ENCODE measurements at regions not wholly inside any gene's neighbourhood (a gene's known extent, or its start where the extent isn't known, plus 50 kb on each side); places are given as distances from the start of the nearest gene placed in this dataset.

DNA sequence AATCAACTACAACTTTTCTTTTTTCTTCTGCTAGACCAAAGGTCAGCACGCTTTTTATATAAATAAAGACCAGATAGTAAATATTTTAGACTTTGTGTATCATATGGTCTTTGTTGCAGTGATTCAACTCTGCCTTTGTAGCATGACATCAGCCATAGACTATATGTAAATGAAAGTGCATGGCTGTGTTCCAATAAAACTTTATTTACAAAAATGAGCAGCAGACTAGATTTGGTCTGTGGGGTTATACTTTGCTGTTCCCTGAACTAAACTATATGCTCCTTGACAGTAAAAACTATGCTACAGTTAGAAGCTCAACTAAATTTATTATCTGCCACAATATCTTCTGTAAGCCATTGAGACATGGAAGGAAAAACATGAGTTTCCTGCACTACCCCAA is 100.0 kb downstream of the RNASEH2B start:
- Histone ChIP-seq H3K4me1 (no peaks in the 10 kb centered on the region), H3K27ac (no peak overlapping the region), H3K9me3 (peaks cover 0 to 17% (median 7%) of the 10 kb centered on the region in 11 donors), H3K4me3 (no peak overlapping the region), H3K36me3 (no peaks in the 10 kb centered on the region), H3K27me3 (peaks cover 0 to 5% (median 0%) of the 10 kb centered on the region in 7 donors)
- DNase-seq (no peak), ATAC-seq (no peak)
- 95 to 97% methylated on average over 1 of the region's 1 CpG for WGBS, 2 donors
- TF ChIP-seq, protein P1, sequence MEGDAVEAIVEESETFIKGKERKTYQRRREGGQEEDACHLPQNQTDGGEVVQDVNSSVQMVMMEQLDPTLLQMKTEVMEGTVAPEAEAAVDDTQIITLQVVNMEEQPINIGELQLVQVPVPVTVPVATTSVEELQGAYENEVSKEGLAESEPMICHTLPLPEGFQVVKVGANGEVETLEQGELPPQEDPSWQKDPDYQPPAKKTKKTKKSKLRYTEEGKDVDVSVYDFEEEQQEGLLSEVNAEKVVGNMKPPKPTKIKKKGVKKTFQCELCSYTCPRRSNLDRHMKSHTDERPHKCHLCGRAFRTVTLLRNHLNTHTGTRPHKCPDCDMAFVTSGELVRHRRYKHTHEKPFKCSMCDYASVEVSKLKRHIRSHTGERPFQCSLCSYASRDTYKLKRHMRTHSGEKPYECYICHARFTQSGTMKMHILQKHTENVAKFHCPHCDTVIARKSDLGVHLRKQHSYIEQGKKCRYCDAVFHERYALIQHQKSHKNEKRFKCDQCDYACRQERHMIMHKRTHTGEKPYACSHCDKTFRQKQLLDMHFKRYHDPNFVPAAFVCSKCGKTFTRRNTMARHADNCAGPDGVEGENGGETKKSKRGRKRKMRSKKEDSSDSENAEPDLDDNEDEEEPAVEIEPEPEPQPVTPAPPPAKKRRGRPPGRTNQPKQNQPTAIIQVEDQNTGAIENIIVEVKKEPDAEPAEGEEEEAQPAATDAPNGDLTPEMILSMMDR (IDR thresholded peaks at IDR 0.05), result no peak
- intact Hi-C loops (cut with DNase I), result no loop called here

DNA sequence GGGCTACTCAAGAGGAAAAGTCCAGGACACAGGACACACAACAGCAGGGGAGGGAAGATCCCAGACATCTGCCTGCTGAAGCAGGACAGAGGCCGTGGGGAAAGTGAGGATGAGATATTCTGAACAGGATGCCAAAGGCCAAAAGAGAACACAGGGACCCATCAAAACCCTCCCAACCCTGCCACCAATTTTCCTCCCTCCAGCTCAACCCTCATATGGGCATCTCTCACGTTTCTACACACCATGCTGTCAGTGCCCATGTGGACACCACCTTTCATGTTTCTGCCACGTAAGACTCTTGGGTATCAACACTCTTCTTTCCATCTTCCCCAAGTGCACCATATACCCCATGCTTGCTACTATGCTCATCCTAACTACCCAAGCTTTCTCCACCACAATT is 97.6 kb downstream of the RNASEH2B start:
- Histone ChIP-seq H3K36me3 (no peaks in the 10 kb centered on the region), H3K4me1 (no peaks in the 10 kb centered on the region), H3K27ac (no peak overlapping the region), H3K9me3 (peaks cover 0 to 3% (median 0%) of the 10 kb centered on the region in 11 donors), H3K4me3 (no peak overlapping the region), H3K27me3 (peaks cover 0 to 9% (median 0%) of the 10 kb centered on the region in 7 donors)
- 90% methylated on average over 3 of the region's 3 CpGs for WGBS, 2 donors
- ATAC-seq (no peak), DNase-seq (no peak)
- intact Hi-C loops (cut with DNase I), result no loop called here
- TF ChIP-seq, protein P1 (IDR thresholded peaks at IDR 0.05), result no peak

DNA sequence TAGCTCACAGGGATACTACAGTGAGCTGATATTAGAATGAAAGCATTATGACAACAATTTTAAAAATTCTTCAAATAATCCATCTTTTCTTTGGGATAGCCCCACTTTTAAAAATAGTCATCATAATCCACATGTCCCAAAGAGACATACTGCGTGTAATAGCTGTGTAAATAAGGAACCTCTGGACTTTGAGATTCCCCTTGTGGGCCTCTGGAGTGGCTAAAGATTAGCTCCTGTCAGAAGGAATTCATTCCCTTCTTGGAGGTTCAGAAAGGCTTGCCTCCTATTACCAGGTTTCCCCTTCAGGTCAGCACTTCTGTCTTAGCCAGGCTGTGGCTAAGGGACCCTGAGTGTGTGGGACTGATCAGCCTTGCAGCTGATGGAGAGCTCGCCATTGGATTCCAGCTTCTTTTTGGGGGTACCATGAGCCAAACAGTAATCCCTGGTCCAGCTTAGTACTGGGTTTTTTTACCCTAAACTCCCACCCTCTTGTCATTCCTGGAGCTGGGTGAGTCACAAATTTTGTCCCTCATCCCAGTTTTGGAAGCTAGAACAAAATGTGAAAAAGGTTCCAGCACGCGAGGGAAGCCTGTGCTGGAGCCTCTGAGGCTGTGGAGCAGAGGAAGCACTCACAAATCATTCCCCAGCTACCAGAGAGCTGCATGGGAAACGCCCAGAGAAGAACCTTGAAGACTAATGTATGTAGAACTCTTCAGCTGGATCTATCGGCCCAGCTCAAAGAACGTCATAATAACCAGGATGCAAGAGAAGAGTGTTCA is 96.7 kb downstream of the RNASEH2B start:
- no peaks in the 10 kb centered on the region for H3K36me3 ChIP-seq
- no peaks in the 10 kb centered on the region for H3K9me3 ChIP-seq
- peak overlapping the region in 1 of 10 donors; percentile 17 for H3K27ac ChIP-seq
- peaks cover 0 to 9% (median 0%) of the 10 kb centered on the region in 7 donors for H3K27me3 ChIP-seq
- DNase-seq (no peak), ATAC-seq (peak in 3 of 8 donors; percentile 34 to 69 (median 54))
- intact Hi-C loops (cut with DNase I), result no loop called here
- no peaks in the 10 kb centered on the region for H3K4me1 ChIP-seq
- TF ChIP-seq, protein P1 (IDR thresholded peaks at IDR 0.05), result no peak
- H3K4me3 ChIP-seq, result no peak overlapping the region
- 69 to 77% methylated on average over 7 of the region's 7 CpGs for WGBS, 2 donors
